AG09319 (cell line): ENCODE measurements at regions not wholly inside any gene's neighbourhood (a gene's known extent, or its start where the extent isn't known, plus 50 kb on each side); places are given as distances from the start of the nearest gene placed in this dataset.

Source experiments
- DNase-seq: peaks from one replicate; pipeline ENCODE4 v3.0.0-alpha.2; 2010; ENCODE audit warnings: low read depth; ENCODE audit errors: extremely low read depth
- TF ChIP-seq, protein P1 (sequence below): IDR thresholded peaks from 2 replicates; pipeline ENCODE4 v1.5.1; 2011; ENCODE audit warnings: low read depth, mild to moderate bottlenecking, inconsistent platforms, low read length, moderate library complexity

DNA sequence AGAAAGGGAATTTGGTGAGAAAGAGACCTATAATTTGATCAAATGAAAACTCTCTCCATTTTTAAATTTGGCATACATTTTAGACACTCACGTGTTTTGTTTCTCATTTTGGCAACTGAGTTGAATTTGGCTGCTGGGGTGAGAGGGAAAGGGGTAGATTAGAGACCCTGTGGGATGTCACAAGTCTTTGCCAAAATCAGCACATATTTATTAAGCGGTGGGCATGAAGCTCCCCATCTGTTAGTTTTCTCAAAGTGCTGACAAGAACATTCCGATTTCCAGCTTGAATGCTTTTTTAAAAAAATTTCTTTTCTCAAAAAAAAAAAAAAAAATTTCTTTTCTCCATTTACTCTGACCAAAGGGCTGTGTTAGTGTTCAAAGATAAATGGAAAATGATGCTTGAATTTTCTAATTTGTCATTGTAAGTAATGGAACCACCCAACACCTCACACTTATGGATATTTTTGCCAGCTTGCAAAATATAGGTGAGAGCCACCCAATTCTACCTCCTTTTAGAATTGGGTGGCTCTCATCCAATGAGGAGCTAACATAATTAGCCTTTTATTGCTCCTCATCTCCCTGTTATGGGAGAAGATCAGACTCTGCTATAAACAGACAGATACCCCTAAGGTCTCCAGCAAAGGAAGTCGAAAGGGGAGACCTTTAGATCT is 222.9 kb upstream of the FN1 start:
- DNase-seq, result no peak
- TF ChIP-seq, protein P1, sequence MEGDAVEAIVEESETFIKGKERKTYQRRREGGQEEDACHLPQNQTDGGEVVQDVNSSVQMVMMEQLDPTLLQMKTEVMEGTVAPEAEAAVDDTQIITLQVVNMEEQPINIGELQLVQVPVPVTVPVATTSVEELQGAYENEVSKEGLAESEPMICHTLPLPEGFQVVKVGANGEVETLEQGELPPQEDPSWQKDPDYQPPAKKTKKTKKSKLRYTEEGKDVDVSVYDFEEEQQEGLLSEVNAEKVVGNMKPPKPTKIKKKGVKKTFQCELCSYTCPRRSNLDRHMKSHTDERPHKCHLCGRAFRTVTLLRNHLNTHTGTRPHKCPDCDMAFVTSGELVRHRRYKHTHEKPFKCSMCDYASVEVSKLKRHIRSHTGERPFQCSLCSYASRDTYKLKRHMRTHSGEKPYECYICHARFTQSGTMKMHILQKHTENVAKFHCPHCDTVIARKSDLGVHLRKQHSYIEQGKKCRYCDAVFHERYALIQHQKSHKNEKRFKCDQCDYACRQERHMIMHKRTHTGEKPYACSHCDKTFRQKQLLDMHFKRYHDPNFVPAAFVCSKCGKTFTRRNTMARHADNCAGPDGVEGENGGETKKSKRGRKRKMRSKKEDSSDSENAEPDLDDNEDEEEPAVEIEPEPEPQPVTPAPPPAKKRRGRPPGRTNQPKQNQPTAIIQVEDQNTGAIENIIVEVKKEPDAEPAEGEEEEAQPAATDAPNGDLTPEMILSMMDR, result no peak

DNA sequence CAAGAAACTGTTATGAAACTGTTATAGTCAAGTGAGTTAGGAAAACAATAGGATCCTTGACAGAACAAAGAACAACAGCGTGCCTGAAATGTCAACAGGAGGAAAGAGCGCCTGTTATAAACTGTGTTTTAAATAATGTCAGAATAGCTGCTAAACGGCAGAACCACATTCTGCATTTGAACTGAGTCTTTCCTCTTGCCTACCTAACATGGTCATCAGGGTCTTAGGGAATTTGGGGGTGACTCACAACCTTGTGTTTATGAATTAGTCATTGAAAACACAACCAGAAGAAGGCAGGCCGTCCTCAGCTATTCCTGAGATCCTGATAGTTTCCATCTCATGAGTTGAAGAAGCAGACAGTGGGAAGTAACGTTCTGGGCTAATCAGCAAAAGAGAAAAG is 222.0 kb upstream of the FN1 start:
- DNase-seq, result peak; percentile 67
- TF ChIP-seq, protein P1, result peak; percentile 8

DNA sequence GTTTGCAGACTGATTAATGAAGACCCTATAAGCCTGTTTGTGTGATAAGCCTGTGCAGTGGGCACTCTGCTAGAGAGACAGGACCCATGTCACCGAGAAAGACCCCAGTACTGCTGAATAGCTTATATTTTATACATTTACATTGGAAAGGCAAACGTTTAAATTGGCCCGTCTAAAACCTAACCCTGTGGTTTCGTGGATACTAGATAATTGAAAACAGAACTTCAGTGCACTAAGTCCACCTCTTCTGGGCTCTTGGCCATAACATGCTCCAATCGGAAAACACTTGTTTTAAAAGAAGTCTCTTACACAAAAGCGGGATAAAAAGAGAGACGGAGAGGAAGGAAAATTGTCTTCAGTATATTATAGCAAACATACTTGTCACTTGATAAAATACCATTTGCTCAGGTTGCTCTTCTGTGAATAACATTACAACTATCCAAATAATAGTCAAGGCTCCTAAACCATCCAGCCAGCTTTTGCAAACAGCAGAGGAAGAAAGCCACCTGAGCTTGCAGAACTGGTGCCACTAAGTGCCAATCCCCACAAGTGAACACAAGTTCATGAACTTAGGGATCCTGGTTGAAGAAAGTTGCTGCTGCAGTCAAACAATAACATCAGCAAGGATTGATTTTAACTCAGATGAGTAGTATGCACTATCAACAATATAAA is 218.4 kb upstream of the FN1 start:
- TF ChIP-seq, protein P1, result no peak
- DNase-seq, result peak; percentile 54

DNA sequence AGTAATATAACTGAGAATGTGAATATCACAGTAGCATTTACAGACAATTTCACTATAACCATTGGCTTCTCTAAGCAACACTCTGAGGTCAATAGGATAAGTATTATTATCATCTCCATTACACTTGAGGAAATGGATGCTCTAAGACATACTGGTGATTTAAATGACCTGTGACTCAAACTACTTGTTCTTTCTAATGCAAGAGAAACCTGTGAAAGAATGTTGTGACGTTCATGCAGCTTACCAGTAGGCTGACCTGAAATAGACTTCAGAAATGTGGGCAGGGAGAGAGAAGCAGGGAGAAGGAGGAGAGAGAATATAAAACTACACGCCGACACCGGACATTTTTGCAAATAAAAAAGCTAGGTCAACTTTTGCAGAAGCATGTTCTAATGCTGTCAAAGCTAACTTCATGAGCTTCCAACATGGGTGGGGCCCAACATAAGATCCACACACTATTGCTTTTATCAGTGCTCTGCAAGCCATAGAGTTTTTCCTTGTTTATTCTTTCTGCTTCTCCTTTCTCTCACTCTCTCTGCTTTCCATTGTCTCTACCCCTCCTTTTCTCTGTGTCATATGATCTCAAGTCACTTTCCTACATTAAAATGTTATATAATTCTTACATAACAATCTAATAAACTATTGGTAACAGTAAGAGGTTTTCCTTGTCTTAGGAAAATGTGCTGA is 217.6 kb upstream of the FN1 start:
- TF ChIP-seq, protein P1, result no peak
- DNase-seq, result no peak

DNA sequence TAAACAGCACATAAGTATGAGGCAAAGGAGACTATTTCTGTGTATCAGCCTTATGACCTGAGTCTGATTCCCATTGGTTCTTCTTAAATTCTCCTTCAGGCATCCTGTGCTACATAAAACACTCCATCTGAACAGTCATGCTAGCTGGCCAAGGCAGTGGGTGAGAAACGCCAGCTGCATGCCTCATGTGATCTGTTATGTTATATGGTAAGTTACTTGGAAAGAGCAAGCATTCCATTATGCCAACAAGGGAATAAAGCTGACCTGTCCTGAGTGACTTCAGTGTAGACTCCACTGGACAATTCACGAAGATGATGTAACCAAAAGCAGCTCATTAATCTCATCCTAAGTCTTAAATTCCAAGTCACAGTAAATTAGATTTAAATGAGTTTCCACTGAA is 216.5 kb upstream of the FN1 start:
- DNase-seq, result peak; percentile 36

DNA sequence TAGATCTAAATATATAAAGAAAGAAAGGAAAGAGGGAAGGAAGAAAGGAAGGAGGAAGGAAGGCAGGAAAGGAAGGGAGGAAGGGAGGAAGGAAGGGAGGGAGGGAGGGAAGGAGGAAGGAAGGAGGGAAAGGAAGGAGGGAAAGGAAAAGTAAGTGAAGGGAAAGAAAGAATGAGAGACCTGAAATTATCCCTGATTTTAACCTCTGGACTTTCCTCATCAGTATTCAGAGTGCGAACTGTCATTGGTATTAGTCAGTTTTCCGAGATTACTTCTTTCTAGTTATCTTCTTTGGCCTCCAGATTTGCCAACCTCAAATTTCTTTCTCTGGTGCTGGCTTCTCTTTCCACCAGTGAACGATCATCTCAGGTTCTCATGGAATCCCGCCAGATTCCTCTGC is 215.5 kb upstream of the FN1 start:
- TF ChIP-seq, protein P1, result no peak
- no peak for DNase-seq

More for the DNA sequence above, 216.5 kb upstream of the FN1 start:
- TF ChIP-seq, protein P1, result no peak

DNA sequence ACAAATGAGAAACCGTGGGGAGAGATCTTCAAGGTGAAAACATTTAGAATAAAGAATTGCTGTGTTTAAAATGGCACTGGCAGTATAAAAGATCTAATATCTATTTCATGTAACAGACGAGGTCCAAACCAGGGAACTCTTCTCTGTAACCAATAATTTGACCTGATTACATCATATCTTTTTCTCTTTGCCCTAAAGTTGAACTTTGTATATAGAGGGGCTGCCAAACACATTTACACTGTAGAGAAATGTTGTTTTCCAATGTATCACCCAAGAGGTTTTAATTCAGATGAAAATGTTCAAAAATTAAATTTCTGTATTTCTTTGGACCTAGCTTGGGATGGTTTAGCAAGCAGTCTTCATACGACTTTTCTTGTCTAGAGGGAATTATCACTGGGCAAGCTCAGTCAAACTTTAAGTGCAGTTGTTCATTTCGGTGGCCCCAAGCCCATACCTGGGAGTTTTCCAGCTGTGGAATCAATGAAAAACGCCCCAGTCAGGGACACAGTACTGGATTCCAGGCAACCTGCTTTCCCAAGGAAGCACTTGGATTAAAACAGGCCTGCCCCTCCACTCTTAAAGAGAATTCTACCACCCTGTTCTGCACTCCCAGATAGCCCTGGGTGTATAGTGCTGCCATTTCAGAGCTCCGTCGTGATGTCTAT is 208.5 kb upstream of the FN1 start:
- no peak for DNase-seq
- TF ChIP-seq, protein P1, result no peak
